ENCODE measurements at regions not wholly inside any gene's neighbourhood (a gene's known extent, or its start where the extent isn't known, plus 50 kb on each side); places are given as distances from the start of the nearest gene placed in this dataset.
A peak's percentile ranks its signal among the peaks of the same experiment; 100 is the strongest.

- TF ChIP-seq NKRF (IDR thresholded peaks at IDR 0.05; ENCODE audit: borderline replicate concordance): no peak
- no peak for TF ChIP-seq TARDBP (IDR thresholded peaks at IDR 0.05)
- TF ChIP-seq NFIX (CRISPR knock-in tag; IDR thresholded peaks at IDR 0.05; ENCODE audit: low read depth): no peak
- no peak for TF ChIP-seq HMGXB4 (CRISPR knock-in tag; IDR thresholded peaks at IDR 0.05)
Measured at GRCh38 chr17:69762766-69763165, 312.3 kb upstream of the KCNJ16 start (continued).

- POLR2A ChIA-PET: no interaction called here
- no peak for FAIRE-seq
- no peaks in the 10 kb centered on the region for H3K9me1 ChIP-seq (ENCODE audit: control insufficient read depth, insufficient read depth, low read length)
Measured at GRCh38 chr17:69763503-69763902, 311.5 kb upstream of the KCNJ16 start.

More at GRCh38 chr17:69763503-69763902, 311.5 kb upstream of the KCNJ16 start:
- Histone ChIP-seq H4K20me1 (replicated peaks; ENCODE audit: control insufficient read depth, insufficient read depth, low read length) (no peaks in the 10 kb centered on the region), H2AFZ (ENCODE audit: low read depth, low read length) (no peak overlapping the region), H3K36me3 (ENCODE audit: control insufficient read depth, insufficient read depth, low read length) (no peaks in the 10 kb centered on the region), H3K9ac (ENCODE audit: insufficient read depth in 1 of 2, low read depth in 2 of 2, low read length in 2 of 2) (no peak overlapping the region), H3K79me2 (ENCODE audit: control insufficient read depth, insufficient read depth, low read length) (no peaks in the 10 kb centered on the region), H3K9me3 (replicated peaks; ENCODE audit: control insufficient read depth, insufficient read depth, low read depth, low read length) (no peaks in the 10 kb centered on the region), H3K4me1 (replicated peaks in 1 of 2; ENCODE audit: control insufficient read depth in 2 of 2, insufficient read depth in 2 of 2, low read length in 2 of 2) (no peaks in the 10 kb centered on the region), H3K27ac (ENCODE audit: extremely low read depth, low read depth, low read length) (no peak overlapping the region), H3K4me3 (no peak overlapping the region), H3K4me2 (ENCODE audit: insufficient read depth, low read length) (no peak overlapping the region), H3K27me3 (ENCODE audit: control insufficient read depth in 2 of 2, insufficient read depth in 2 of 2, low read length in 2 of 2) (no peaks in the 10 kb centered on the region)
- peak; percentile 29; the same call in 1 of the 2 replicates for TF ChIP-seq REST (IDR thresholded peaks at IDR 0.05; ENCODE audit: borderline replicate concordance)
- no peak for TF ChIP-seq REST (CRISPR knock-in tag; IDR thresholded peaks at IDR 0.05; ENCODE audit: low read depth)
- no peak for TF ChIP-seq TEAD1 (CRISPR knock-in tag; IDR thresholded peaks at IDR 0.05)
- TF ChIP-seq SLC30A9 (CRISPR knock-in tag; IDR thresholded peaks at IDR 0.05): no peak
- no peak for TF ChIP-seq U2AF2 (optimal IDR thresholded peaks at IDR 0.05; ENCODE audit: low read depth, low read length)
- TF ChIP-seq CHCHD3 (CRISPR knock-in tag; IDR thresholded peaks at IDR 0.05): no peak
- ATAC-seq: no peak
- no TSS peak for BruUV-seq (replicated peaks)
- intact Hi-C loops (cut with micrococcal nuclease): no loop called here
- CTCF ChIA-PET (ENCODE audit: low intra/inter-chr PET ratio): no interaction called here
- DNase-seq (ENCODE audit: extremely low read depth in 1 of 4, low spot score in 3 of 4): no peak
- in situ Hi-C loops (cut with MboI): no loop called here
- WGBS (ENCODE audit: insufficient coverage, low coverage, missing lambda C conversion rate): 5% methylated on average over 3 of the region's 3 CpGs

Measured in K562 (cell line).